Smooth muscle cell (in vitro differentiated cells): ENCODE measurements at regions not wholly inside any gene's neighbourhood (a gene's known extent, or its start where the extent isn't known, plus 50 kb on each side); places are given as distances from the start of the nearest gene placed in this dataset.

ENCODE experiments used
- DNase-seq: peaks from one replicate; lab custom pipeline; 2025; ENCODE audit not compliant: unreplicated experiment; lab: John Stamatoyannopoulos, UW
- H2AFZ ChIP-seq: fragments of 200-600 bp; sonication (generic); 2 replicates; pipeline ENCODE4 v1.6.0; 2016; ENCODE audit warnings: antibody characterized with exemption, low read depth, mild to moderate bottlenecking
- H3F3A ChIP-seq: fragments of 200-600 bp; sonication (generic); 2 replicates; pipeline ENCODE4 v1.6.0; 2017; ENCODE audit warnings: antibody characterized with exemption, low read depth
- H3K27ac ChIP-seq: fragments of 200-600 bp; sonication (generic); 2 replicates; pipeline ENCODE4 v1.5.1; 2016; ENCODE audit warnings: low read depth, mild to moderate bottlenecking
- H3K27me3 ChIP-seq: fragments of 200-600 bp; sonication (generic); 2 replicates; pipeline ENCODE4 v1.6.1; 2016; ENCODE audit warnings: low read depth, mild to moderate bottlenecking
- H3K36me3 ChIP-seq: fragments of 200-600 bp; sonication (generic); 2 replicates; pipeline ENCODE4 v1.5.1; 2016; ENCODE audit warnings: low read depth
- H3K4me1 ChIP-seq: fragments of 200-600 bp; sonication (generic); 2 replicates; pipeline ENCODE4 v1.5.1; 2016; ENCODE audit warnings: low read depth
- H3K4me2 ChIP-seq: fragments of 200-600 bp; sonication (generic); 2 replicates; pipeline ENCODE4 v1.6.0; 2016; ENCODE audit warnings: mild to moderate bottlenecking
- H3K4me3 ChIP-seq: fragments of 200-600 bp; sonication (generic); 2 replicates; pipeline ENCODE4 v1.5.1; 2016; ENCODE audit warnings: mild to moderate bottlenecking
- H3K79me2 ChIP-seq: fragments of 200-600 bp; sonication (generic); 2 replicates; pipeline ENCODE4 v1.6.0; 2016; ENCODE audit warnings: low read depth, mild to moderate bottlenecking
- H3K9ac ChIP-seq: fragments of 200-600 bp; sonication (generic); 2 replicates; pipeline ENCODE4 v1.6.0; 2016; ENCODE audit warnings: low read depth
- H3K9me3 ChIP-seq: fragments of 200-600 bp; sonication (generic); replicated peaks from 2 replicates; pipeline ENCODE4 v1.5.1; 2016; ENCODE audit warnings: low read depth
- H4K20me1 ChIP-seq: fragments of 200-600 bp; sonication (generic); 2 replicates; pipeline ENCODE4 v1.6.0; 2016; ENCODE audit warnings: low read depth
- WGBS: methylation state at CpG from one replicate; pipeline ENCODE4 v1.1.7; 2016; ENCODE audit warnings: low lambda C conversion rate; 5-methylcytosine and 5-hydroxymethylcytosine counted together
- TF ChIP-seq, protein P1 (sequence below): fragments of 200-600 bp; sonication (generic); IDR thresholded peaks from 2 replicates; pipeline ENCODE4 v1.5.1; 2017; ENCODE audit warnings: borderline replicate concordance, mild to moderate bottlenecking, antibody characterized with exemption; ENCODE audit not compliant: insufficient read depth, poor library complexity, severe bottlenecking

DNA sequence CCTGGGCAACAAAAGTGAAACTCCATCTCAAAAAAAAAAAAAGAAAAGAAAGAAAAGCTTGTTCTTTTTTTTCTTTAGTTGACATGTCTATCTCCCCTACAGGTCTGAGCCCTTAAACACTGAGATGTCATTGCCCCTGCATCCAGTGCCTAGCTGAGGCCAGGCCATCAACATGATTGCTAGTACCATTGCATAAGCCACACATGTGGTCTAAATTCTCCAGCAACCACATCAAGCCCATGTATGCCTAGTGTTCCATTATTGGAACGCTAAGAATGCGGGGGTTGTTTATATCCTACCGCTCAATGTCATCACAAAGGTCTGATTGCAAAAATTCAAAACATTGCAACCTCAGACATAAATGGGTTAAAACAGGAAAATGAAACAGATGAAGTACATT is 62.7 kb downstream of the NPTX2 start:
- no peak overlapping the region for H3K4me2 ChIP-seq
- H3K9ac ChIP-seq: no peak overlapping the region
- no peak overlapping the region for H3K27ac ChIP-seq
- H3K36me3 ChIP-seq: no peaks in the 10 kb centered on the region
- H3K79me2 ChIP-seq: no peaks in the 10 kb centered on the region
- H3K27me3 ChIP-seq: peaks cover 13% of the 10 kb centered on the region
- H4K20me1 ChIP-seq: no peaks in the 10 kb centered on the region
- whole genome bisulfite sequencing: 73% methylated on average over 3 of the region's 3 CpGs
- TF ChIP-seq, protein P1, sequence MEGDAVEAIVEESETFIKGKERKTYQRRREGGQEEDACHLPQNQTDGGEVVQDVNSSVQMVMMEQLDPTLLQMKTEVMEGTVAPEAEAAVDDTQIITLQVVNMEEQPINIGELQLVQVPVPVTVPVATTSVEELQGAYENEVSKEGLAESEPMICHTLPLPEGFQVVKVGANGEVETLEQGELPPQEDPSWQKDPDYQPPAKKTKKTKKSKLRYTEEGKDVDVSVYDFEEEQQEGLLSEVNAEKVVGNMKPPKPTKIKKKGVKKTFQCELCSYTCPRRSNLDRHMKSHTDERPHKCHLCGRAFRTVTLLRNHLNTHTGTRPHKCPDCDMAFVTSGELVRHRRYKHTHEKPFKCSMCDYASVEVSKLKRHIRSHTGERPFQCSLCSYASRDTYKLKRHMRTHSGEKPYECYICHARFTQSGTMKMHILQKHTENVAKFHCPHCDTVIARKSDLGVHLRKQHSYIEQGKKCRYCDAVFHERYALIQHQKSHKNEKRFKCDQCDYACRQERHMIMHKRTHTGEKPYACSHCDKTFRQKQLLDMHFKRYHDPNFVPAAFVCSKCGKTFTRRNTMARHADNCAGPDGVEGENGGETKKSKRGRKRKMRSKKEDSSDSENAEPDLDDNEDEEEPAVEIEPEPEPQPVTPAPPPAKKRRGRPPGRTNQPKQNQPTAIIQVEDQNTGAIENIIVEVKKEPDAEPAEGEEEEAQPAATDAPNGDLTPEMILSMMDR: no peak
- H3F3A ChIP-seq: no peaks in the 10 kb centered on the region
- H3K9me3 ChIP-seq: no peaks in the 10 kb centered on the region
- no peak overlapping the region for H3K4me3 ChIP-seq
- no peak for DNase-seq
- no peak overlapping the region for H2AFZ ChIP-seq
- H3K4me1 ChIP-seq: no peaks in the 10 kb centered on the region

DNA sequence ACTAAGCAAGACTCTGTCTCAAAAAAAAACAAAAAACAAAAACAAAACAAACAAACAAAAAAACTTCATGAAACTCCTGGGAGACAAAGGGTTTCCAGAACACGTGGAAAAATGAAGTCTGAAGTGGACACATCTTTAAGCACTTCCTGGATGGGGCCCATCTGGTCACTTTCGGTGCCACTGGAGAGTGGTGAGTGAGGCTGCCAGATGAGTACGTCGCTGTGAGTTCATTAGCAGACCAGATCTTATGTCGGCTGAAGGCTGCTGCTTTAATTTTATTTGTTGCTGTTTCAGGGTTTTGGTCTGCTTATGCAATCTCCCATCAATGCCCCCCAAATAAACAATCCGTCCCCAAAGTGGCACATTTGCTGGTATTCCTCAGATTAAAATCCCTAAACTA is 64.4 kb downstream of the NPTX2 start:
- H3K9ac ChIP-seq: no peak overlapping the region
- H3K9me3 ChIP-seq: no peaks in the 10 kb centered on the region
- H3K4me3 ChIP-seq: no peak overlapping the region
- no peak overlapping the region for H2AFZ ChIP-seq
- no peak overlapping the region for H3K4me2 ChIP-seq
- H3K79me2 ChIP-seq: no peaks in the 10 kb centered on the region
- TF ChIP-seq, protein P1: no peak
- no peaks in the 10 kb centered on the region for H3K4me1 ChIP-seq
- H4K20me1 ChIP-seq: no peaks in the 10 kb centered on the region
- H3K27me3 ChIP-seq: peaks cover 10% of the 10 kb centered on the region
- WGBS: 63% methylated on average over 6 of the region's 6 CpGs
- DNase-seq: no peak
- H3K36me3 ChIP-seq: no peaks in the 10 kb centered on the region
- no peak overlapping the region for H3K27ac ChIP-seq
- no peaks in the 10 kb centered on the region for H3F3A ChIP-seq

GRCh38 chr7:98681951-98682350 is 64.9 kb downstream of the NPTX2 start:
- no peaks in the 10 kb centered on the region for H3K79me2 ChIP-seq
- H3F3A ChIP-seq: no peaks in the 10 kb centered on the region
- H3K4me2 ChIP-seq: no peak overlapping the region
- no peaks in the 10 kb centered on the region for H3K9me3 ChIP-seq
- H3K4me3 ChIP-seq: no peak overlapping the region
- H3K36me3 ChIP-seq: no peaks in the 10 kb centered on the region
- no peak for DNase-seq
- TF ChIP-seq, protein P1: no peak
- 73% methylated on average over 15 of the region's 15 CpGs for WGBS
- no peak overlapping the region for H3K27ac ChIP-seq
- H3K9ac ChIP-seq: no peak overlapping the region
- no peak overlapping the region for H2AFZ ChIP-seq
- no peaks in the 10 kb centered on the region for H3K4me1 ChIP-seq
- peaks cover 10% of the 10 kb centered on the region for H3K27me3 ChIP-seq
- H4K20me1 ChIP-seq: no peaks in the 10 kb centered on the region

DNA sequence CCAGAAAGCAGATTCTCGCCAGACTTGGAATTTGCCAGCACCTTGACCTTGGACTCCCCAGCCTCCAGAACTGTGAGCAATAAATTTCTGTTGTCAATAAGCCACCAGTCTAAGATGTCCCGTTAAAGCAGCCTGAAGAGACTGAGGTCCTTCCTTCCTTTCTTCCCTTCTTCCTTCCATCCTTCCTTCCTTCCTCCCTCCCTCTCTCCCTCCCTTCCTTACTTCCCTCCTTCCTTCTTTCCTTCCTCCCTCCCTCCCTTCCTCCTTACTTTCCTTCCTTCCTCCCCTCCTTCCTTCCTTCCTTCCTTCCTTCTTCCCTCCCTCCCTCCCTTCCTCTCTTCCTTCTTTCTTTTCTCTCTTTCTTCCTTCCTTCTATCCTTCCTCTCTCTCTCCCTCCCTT is 66.4 kb downstream of the NPTX2 start:
- no peaks in the 10 kb centered on the region for H3K79me2 ChIP-seq
- H4K20me1 ChIP-seq: no peaks in the 10 kb centered on the region
- no peak overlapping the region for H3K4me2 ChIP-seq
- H3K4me3 ChIP-seq: no peak overlapping the region
- no peak overlapping the region for H3K27ac ChIP-seq
- peaks cover 10% of the 10 kb centered on the region for H3K27me3 ChIP-seq
- H2AFZ ChIP-seq: no peak overlapping the region
- H3K9me3 ChIP-seq: no peaks in the 10 kb centered on the region
- WGBS: 76% methylated on average over 2 of the region's 2 CpGs
- TF ChIP-seq, protein P1: no peak
- DNase-seq: no peak
- no peaks in the 10 kb centered on the region for H3K4me1 ChIP-seq
- no peak overlapping the region for H3K9ac ChIP-seq
- H3K36me3 ChIP-seq: no peaks in the 10 kb centered on the region
- no peaks in the 10 kb centered on the region for H3F3A ChIP-seq
